ENCODE measurements at regions not wholly inside any gene's neighbourhood (a gene's known extent, or its start where the extent isn't known, plus 50 kb on each side); places are given as distances from the start of the nearest gene placed in this dataset.
"Not testable (repeated sequence)": the region's sequence is repeated elsewhere in the genome, so short reads cannot be mapped to it uniquely, and the experiment has no call there.

DNA sequence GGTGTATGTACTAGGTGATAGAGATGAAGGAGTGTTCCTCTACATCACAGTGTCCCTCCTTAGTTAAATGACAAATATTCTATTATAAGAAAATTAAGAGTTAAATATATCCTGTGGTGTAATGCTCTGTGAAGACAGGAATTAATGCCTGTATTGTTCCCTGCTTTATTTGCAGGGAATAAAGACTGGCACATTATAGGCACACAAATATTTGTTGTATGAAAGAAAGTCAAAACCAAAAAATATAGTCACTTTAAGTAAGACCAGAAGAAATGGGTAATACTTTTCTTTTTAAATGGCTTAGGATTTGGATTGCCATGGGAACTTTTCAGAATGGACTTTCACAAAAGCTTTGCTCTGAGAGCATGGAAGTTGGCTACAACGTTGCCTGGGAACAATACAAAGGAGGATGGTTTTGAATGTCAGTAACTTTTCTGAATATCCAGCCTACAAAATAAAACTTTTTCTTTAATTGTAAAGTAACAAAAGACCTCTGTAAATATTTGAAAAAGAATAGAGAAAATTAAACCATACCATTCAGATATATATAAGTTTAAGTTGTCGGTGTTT is 158.0 kb upstream of the P2RY1 start:
- TF ChIP-seq, protein P1, sequence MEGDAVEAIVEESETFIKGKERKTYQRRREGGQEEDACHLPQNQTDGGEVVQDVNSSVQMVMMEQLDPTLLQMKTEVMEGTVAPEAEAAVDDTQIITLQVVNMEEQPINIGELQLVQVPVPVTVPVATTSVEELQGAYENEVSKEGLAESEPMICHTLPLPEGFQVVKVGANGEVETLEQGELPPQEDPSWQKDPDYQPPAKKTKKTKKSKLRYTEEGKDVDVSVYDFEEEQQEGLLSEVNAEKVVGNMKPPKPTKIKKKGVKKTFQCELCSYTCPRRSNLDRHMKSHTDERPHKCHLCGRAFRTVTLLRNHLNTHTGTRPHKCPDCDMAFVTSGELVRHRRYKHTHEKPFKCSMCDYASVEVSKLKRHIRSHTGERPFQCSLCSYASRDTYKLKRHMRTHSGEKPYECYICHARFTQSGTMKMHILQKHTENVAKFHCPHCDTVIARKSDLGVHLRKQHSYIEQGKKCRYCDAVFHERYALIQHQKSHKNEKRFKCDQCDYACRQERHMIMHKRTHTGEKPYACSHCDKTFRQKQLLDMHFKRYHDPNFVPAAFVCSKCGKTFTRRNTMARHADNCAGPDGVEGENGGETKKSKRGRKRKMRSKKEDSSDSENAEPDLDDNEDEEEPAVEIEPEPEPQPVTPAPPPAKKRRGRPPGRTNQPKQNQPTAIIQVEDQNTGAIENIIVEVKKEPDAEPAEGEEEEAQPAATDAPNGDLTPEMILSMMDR (IDR thresholded peaks at IDR 0.05; ENCODE audit: extremely low read depth, insufficient read depth, missing control alignments): no peak
- no peak for DNase-seq (ENCODE audit: low spot score)
- in situ Hi-C loops (cut with MboI; ENCODE audit: low pct_unique_long_range_greater_than_20kb, low sequenced_read_pairs, unreplicated experiment): no loop called here

DNA sequence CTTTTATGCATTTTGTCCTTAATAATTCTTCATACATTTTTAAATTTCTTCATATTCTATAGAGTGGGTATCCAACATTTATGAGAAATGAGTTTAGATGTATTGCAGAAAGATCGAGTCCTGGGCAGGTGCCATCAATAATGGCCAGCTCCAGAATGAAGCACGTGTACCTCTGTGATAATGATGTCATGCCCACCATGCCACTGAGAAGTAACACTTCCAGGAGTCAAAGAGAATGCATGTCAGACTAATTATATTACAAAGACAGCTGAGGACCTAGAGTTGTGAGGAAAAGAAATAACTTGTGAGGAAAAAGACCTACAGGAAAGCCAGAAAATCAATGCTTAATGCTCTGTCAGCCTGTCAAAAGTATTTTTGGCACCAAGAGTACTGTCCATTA is 157.4 kb upstream of the P2RY1 start:
- TF ChIP-seq, protein P1 (IDR thresholded peaks at IDR 0.05; ENCODE audit: extremely low read depth, insufficient read depth, missing control alignments): no peak
- DNase-seq (ENCODE audit: low spot score): no peak
- in situ Hi-C loops (cut with MboI; ENCODE audit: low pct_unique_long_range_greater_than_20kb, low sequenced_read_pairs, unreplicated experiment): no loop called here

DNA sequence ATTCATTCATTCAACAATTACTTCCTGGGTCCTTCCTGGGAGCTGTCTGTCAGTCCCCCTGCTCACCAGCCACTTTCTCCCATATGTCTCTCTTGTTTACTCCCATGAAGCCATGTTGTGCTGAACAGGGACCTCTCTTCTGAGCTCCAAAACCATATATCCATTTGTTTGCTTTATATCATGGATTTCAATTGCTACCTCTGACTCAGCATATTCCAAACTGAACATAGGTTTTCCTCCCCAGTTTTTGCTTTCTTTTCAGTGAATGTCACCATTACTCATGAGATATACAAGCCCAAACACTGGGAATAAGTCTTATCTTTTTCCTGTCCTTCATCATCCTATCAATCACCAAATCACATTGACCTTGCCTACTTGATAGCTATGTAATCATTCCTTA is 152.5 kb upstream of the P2RY1 start:
- in situ Hi-C loops (cut with MboI; ENCODE audit: low pct_unique_long_range_greater_than_20kb, low sequenced_read_pairs, unreplicated experiment): no loop called here
- no peak for DNase-seq (ENCODE audit: low spot score)
- TF ChIP-seq, protein P1 (IDR thresholded peaks at IDR 0.05; ENCODE audit: extremely low read depth, insufficient read depth, missing control alignments): no peak

DNA sequence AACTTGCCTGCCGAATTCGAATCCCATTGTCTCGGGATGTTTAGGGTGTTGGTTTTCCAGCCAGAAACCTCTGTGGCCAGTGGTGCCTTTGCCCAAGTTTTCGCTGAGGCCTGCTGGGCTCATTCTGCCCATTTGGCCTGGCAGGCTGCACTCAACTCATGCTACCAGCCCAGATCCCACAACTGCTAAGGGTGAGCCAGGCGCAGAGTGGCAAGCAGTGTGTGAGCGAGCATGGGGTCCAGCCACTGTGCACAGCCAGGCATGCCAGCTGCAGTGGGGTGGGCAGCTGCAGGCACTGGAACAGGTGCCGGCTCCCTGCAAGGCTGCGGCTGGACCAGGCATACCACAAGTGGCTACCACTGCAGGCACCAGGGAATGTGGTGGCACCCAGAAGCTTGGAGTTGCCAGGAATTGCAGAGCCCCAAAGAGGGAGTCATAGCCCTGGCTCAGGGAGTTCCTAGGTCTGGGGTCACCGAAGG is 151.4 kb upstream of the P2RY1 start:
- TF ChIP-seq, protein P1 (IDR thresholded peaks at IDR 0.05; ENCODE audit: extremely low read depth, insufficient read depth, missing control alignments): no peak
- in situ Hi-C loops (cut with MboI; ENCODE audit: low pct_unique_long_range_greater_than_20kb, low sequenced_read_pairs, unreplicated experiment): no loop called here
- no peak for DNase-seq (ENCODE audit: low spot score)

DNA sequence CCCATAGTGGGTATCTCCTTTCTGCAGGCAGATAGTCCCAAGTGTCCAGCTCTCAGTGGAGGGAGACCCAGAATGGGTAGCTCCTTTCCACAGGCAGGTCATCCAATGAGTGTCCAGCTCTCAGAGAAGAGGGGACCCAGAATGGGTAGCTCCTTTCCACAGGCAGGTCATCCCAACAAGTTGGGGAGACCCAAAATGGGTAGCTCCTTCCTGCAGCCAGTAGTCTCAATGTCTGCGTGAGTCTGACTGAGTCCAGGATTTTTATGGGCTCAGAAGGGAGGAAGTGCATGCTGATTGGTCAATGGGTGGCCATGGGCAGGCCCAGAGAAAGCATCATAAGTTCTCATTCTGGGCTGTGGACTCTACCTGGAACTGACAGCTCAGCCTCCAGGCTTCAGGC is 150.7 kb upstream of the P2RY1 start:
- TF ChIP-seq, protein P1 (IDR thresholded peaks at IDR 0.05; ENCODE audit: extremely low read depth, insufficient read depth, missing control alignments): no peak
- no peak for DNase-seq (ENCODE audit: low spot score)
- in situ Hi-C loops (cut with MboI; ENCODE audit: low pct_unique_long_range_greater_than_20kb, low sequenced_read_pairs, unreplicated experiment): no loop called here

DNA sequence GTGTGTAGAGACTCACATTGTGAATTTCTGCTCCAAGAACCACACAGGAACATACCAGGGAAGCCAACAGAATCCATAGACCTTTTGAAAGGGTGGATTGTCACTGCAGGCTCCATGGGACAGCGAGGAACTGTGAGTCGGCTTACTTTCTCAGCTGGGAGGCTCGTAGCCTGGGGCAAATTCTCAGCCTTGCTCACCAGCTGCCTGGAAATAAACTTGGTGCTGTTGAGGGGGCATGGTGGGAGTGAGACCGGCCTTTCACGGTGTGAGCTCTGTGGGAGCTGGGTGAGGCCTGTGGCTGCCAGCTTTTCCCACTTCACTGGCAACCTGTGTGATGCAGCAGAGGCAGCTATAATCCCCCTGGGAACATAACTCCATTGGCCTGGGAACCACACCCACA is 146.6 kb upstream of the P2RY1 start:
- TF ChIP-seq, protein P1 (IDR thresholded peaks at IDR 0.05; ENCODE audit: extremely low read depth, insufficient read depth, missing control alignments): no peak
- in situ Hi-C loops (cut with MboI; ENCODE audit: low pct_unique_long_range_greater_than_20kb, low sequenced_read_pairs, unreplicated experiment): no loop called here
- DNase-seq (ENCODE audit: low spot score): no peak

DNA sequence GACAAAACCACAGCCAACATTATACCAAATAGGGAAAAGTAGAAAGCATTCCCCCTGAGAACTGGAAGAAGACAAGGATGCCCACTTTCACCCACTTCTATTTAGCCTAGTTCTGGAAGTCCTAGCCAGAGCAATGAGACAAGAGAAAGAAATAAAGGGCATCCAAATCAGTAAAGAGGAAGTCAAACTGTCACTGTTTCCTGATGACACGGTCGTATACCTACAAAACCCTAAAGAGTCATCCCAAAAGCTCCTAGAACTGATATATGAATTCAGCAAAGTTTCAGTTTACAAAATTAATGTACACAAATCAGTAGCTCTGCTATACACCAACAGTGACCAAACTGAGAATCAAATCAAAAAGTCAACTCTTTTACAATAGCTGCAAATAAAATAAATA is 142.6 kb upstream of the P2RY1 start:
- DNase-seq (ENCODE audit: low spot score); in situ Hi-C loops (cut with MboI; ENCODE audit: low pct_unique_long_range_greater_than_20kb, low sequenced_read_pairs, unreplicated experiment): not testable (repeated sequence)

DNA sequence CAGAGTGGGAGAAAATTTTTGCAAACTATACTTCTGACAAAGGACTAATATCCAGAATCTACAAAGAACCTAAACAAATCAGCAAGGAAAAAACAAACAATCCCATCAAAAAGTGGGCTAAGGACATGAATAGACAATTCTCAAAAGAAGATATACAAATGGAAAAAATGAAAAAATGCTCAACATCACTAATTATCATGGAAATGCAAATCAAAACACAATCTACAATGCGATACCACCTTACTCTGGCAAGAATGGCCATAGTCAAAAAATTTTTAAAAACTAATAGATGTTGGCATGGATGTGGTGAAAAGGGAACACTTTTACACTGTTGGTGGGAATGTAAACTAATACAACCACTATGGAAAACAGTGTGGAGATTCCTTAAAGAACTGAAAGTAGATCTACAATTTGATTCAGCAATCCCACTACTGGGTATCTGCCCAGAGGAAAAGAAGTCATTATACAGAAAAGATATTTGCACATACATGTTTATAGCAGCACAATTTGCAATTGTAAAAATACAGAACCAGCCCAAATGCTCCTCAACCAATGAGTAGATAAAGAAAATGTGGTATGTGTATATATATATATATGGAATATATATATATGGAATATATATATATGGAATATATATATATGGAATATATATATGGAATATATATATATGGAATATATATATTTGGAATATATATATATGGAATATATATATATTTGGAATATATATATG is 141.2 kb upstream of the P2RY1 start:
- in situ Hi-C loops (cut with MboI; ENCODE audit: low pct_unique_long_range_greater_than_20kb, low sequenced_read_pairs, unreplicated experiment); DNase-seq (ENCODE audit: low spot score): not testable (repeated sequence)
